IMR-90 (cell line): ENCODE measurements at regions not wholly inside any gene's neighbourhood (a gene's known extent, or its start where the extent isn't known, plus 50 kb on each side); places are given as distances from the start of the nearest gene placed in this dataset.
A peak's percentile ranks its signal among the peaks of the same experiment; 100 is the strongest.

Source experiments
- ATAC-seq: fragments of 200-7000 bp; cut with Tn5 transposase; 2 replicates; pipeline ENCODE4 v1.9.1; 2020; ENCODE audit warnings: low read depth, mild to moderate bottlenecking, moderate library complexity
- BruUV-seq: library from RNA; stranded (reverse); fragments of 400-500 nt; replicated peaks from 2 replicates; lab custom pipeline; 2021; lab: Mats Ljungman, UMichigan
- CTCF ChIA-PET: fragments of 300-600 bp; formaldehyde crosslinking; extraction: SDS; loops from one replicate; lab custom pipeline; 2021; ENCODE audit warnings: antibody characterized with exemption; lab: Yijun Ruan, JAX
- POLR2A ChIA-PET: fragments of 300-600 bp; sonication (Branson Sonifier 250); formaldehyde crosslinking; loops from one replicate; lab custom pipeline; 2022; ENCODE audit warnings: antibody characterized with exemption; ENCODE audit not compliant: unreplicated experiment; lab: Charles Lee
- DNase-seq: peaks from one replicate; pipeline ENCODE4 v3.0.0; 2013
- H2AFZ ChIP-seq: replicated peaks from 2 replicates; pipeline ENCODE3; 2013; ENCODE audit warnings: low read length, mild to moderate bottlenecking; ENCODE audit not compliant: poor library complexity
- H2AK5ac ChIP-seq: 2 replicates; pipeline ENCODE4 v1.6.1; 2013; ENCODE audit warnings: low read depth, low read length, inconsistent platforms
- H2AK9ac ChIP-seq: replicated peaks from 2 replicates; pipeline ENCODE3; 2013; ENCODE audit warnings: mild to moderate bottlenecking, low read depth, low read length, moderate library complexity; ENCODE audit not compliant: poor library complexity
- H2BK120ac ChIP-seq: 2 replicates; pipeline ENCODE4 v1.6.1; 2013; ENCODE audit warnings: low read depth, low read length, inconsistent platforms
- H2BK15ac ChIP-seq: 3 replicates; pipeline ENCODE4 v1.6.1; 2013; ENCODE audit warnings: low read depth, low read length, inconsistent platforms
- H2BK20ac ChIP-seq: 2 replicates; pipeline ENCODE4 v1.6.1; 2013; ENCODE audit warnings: low read depth, mild to moderate bottlenecking, inconsistent platforms, low read length, moderate library complexity
- H2BK5ac ChIP-seq: 2 replicates; pipeline ENCODE4 v1.6.1; 2013; ENCODE audit warnings: mild to moderate bottlenecking, low read depth, low read length, inconsistent platforms; ENCODE audit not compliant: poor library complexity, severe bottlenecking
- H3K14ac ChIP-seq: replicated peaks from 2 replicates; pipeline ENCODE4 v1.6.1; 2013; ENCODE audit warnings: low read depth, low read length, inconsistent platforms
- H3K18ac ChIP-seq: 2 replicates; pipeline ENCODE4 v1.6.1; 2013; ENCODE audit warnings: low read depth, low read length, control low read depth
- H3K23ac ChIP-seq: 2 replicates; pipeline ENCODE4 v1.6.1; 2013; ENCODE audit warnings: low read depth, low read length, inconsistent platforms
- H3K27ac ChIP-seq: 2 replicates; pipeline ENCODE4 v1.5.1; 2013; ENCODE audit warnings: mild to moderate bottlenecking, control low read depth, low read length; ENCODE audit not compliant: insufficient read depth
- H3K27me3 ChIP-seq: 2 replicates; pipeline ENCODE4 v1.6.1; 2013; ENCODE audit warnings: low read length; ENCODE audit not compliant: control insufficient read depth, insufficient read depth
- H3K36me3 ChIP-seq: 2 replicates; pipeline ENCODE4 v1.6.1; 2013; ENCODE audit warnings: low read length, mixed read lengths; ENCODE audit not compliant: control insufficient read depth, insufficient read depth
- H3K4ac ChIP-seq: 2 replicates; pipeline ENCODE4 v1.6.1; 2013; ENCODE audit warnings: low read depth, low read length, inconsistent platforms
- H3K4me1 ChIP-seq: 2 replicates; pipeline ENCODE4 v1.6.1; 2013; ENCODE audit warnings: low read length, mixed read lengths; ENCODE audit not compliant: control insufficient read depth, insufficient read depth
- H3K4me2 ChIP-seq: 2 replicates; pipeline ENCODE4 v1.6.1; 2013; ENCODE audit warnings: low read depth, mild to moderate bottlenecking, control low read depth, low read length, moderate library complexity
- H3K4me3 ChIP-seq: 2 replicates; pipeline ENCODE4 v1.5.1; 2013; ENCODE audit warnings: low read depth, mild to moderate bottlenecking, control low read depth, low read length, moderate library complexity; ENCODE audit not compliant: insufficient read depth
- H3K56ac ChIP-seq: 2 replicates; pipeline ENCODE4 v1.6.1; 2013; ENCODE audit warnings: low read length, inconsistent platforms; ENCODE audit not compliant: insufficient read depth; ENCODE audit errors: extremely low read depth
- H3K79me1 ChIP-seq, 2 experiments: 2 replicates each; pipeline ENCODE4 v1.6.1; 2013; ENCODE audit warnings: low read length in 2 of 2, inconsistent platforms in 1 of 2, low read depth in 1 of 2
- H3K9ac ChIP-seq: 2 replicates; pipeline ENCODE4 v1.6.1; 2013; ENCODE audit warnings: low read depth, low read length, control low read depth
- H3K9me1 ChIP-seq: 2 replicates; pipeline ENCODE4 v1.6.1; 2013; ENCODE audit warnings: low read length, inconsistent platforms; ENCODE audit not compliant: insufficient read depth
- H3K9me3 ChIP-seq: 2 replicates; pipeline ENCODE4 v1.6.1; 2013; ENCODE audit warnings: low read length; ENCODE audit not compliant: control insufficient read depth, insufficient read depth
- H4K20me1 ChIP-seq: 2 replicates; pipeline ENCODE4 v1.6.1; 2013; ENCODE audit warnings: low read length, inconsistent platforms; ENCODE audit not compliant: insufficient read depth
- H4K5ac ChIP-seq: 2 replicates; pipeline ENCODE4 v1.6.1; 2013; ENCODE audit warnings: mild to moderate bottlenecking, low read depth, low read length, control low read depth
- H4K8ac ChIP-seq, 2 experiments: 2 replicates each; pipeline ENCODE4 v1.6.1; 2013; ENCODE audit warnings: low read depth in 2 of 2, low read length in 2 of 2, control low read depth in 1 of 2, inconsistent platforms in 1 of 2
- H4K91ac ChIP-seq: 2 replicates; pipeline ENCODE4 v1.6.1; 2013; ENCODE audit warnings: low read depth, low read length, inconsistent platforms; ENCODE audit not compliant: insufficient read depth
- BHLHE40 ChIP-seq: fragments of 150-350 bp; IDR thresholded peaks from 2 replicates; pipeline ENCODE4 v1.6.1; 2016; ENCODE audit warnings: mild to moderate bottlenecking, low read depth, low read length
- CEBPB ChIP-seq: IDR thresholded peaks from 2 replicates; pipeline ENCODE4 v1.6.1; 2012; ENCODE audit warnings: low read depth, low read length, improper control_type of control experiment
- CHD1 ChIP-seq: IDR thresholded peaks from 2 replicates; pipeline ENCODE4 v1.6.1; 2012; ENCODE audit warnings: low read depth, low read length, improper control_type of control experiment
- CTCF ChIP-seq: conservative IDR thresholded peaks from 2 replicates; pipeline ENCODE4 v1.5.1; 2012; ENCODE audit warnings: mild to moderate bottlenecking, low read depth, low read length, improper control_type of control experiment
- FOS ChIP-seq: fragments of 150-350 bp; IDR thresholded peaks from 2 replicates; pipeline ENCODE4 v1.6.1; 2016; ENCODE audit warnings: low read depth, low read length
- MAFK ChIP-seq: IDR thresholded peaks from 2 replicates; pipeline ENCODE4 v1.6.1; 2012; ENCODE audit warnings: low read depth, low read length, improper control_type of control experiment
- MAZ ChIP-seq: IDR thresholded peaks from 2 replicates; pipeline ENCODE4 v1.6.1; 2012; ENCODE audit warnings: low read depth, mild to moderate bottlenecking, low read length, improper control_type of control experiment, moderate library complexity, borderline replicate concordance
- MXI1 ChIP-seq: IDR thresholded peaks from 2 replicates; pipeline ENCODE4 v1.6.1; 2012; ENCODE audit warnings: low read depth, mild to moderate bottlenecking, low read length, moderate library complexity, borderline replicate concordance
- NFE2L2 ChIP-seq: fragments of 150-350 bp; IDR thresholded peaks from 2 replicates; pipeline ENCODE4 v1.6.1; 2016; ENCODE audit warnings: low read depth, mild to moderate bottlenecking, low read length
- POLR2A ChIP-seq: IDR thresholded peaks from 2 replicates; pipeline ENCODE4 v1.6.1; 2012; ENCODE audit warnings: mild to moderate bottlenecking, low read depth, low read length
- RAD21 ChIP-seq: IDR thresholded peaks from 2 replicates; pipeline ENCODE4 v1.6.1; 2012; ENCODE audit warnings: low read length, improper control_type of control experiment
- RCOR1 ChIP-seq: IDR thresholded peaks from 2 replicates; pipeline ENCODE4 v1.6.1; 2012; ENCODE audit warnings: mild to moderate bottlenecking, low read length, improper control_type of control experiment; ENCODE audit not compliant: insufficient replicate concordance
- RFX5 ChIP-seq: IDR thresholded peaks from 2 replicates; pipeline ENCODE4 v1.8.0; 2012; ENCODE audit warnings: low read depth, mild to moderate bottlenecking, low read length, moderate library complexity
- SMC3 ChIP-seq: fragments of 150-350 bp; IDR thresholded peaks from 2 replicates; pipeline ENCODE4 v1.6.1; 2016; ENCODE audit warnings: low read depth, mild to moderate bottlenecking, antibody characterized with exemption, low read length, moderate library complexity
- USF2 ChIP-seq: fragments of 150-350 bp; IDR thresholded peaks from 2 replicates; pipeline ENCODE4 v1.6.1; 2017; ENCODE audit warnings: mild to moderate bottlenecking, antibody characterized with exemption, low read length, low read depth
- WGBS, 2 experiments: methylation state at CpG; one replicate each; pipeline versions ENCODE4 v1.1.5 to v1.1.7; 2013; ENCODE audit warnings: missing lambda C conversion rate in 2 of 2; ENCODE audit not compliant: insufficient read length in 1 of 2; ENCODE audit errors: extremely low coverage in 2 of 2; 5-methylcytosine and 5-hydroxymethylcytosine counted together
- dilution Hi-C: fragments of 300-500 bp; cut with HindIII; formaldehyde crosslinking; loops from one replicate; pipeline ENCODE4 v1.14.3; 2018; ENCODE audit warnings: low sequenced_read_pairs; ENCODE audit not compliant: unreplicated experiment
- in situ Hi-C: fragments of 300-500 bp; cut with MboI; formaldehyde crosslinking; loops from 3 replicates; pipeline ENCODE4 v1.14.3; 2019; ENCODE audit warnings: low sequenced_read_pairs, inconsistent platforms, mixed read lengths
- intact Hi-C: fragments of 100-400 bp; cut with micrococcal nuclease; formaldehyde crosslinking; loops from 2 replicates; pipeline ENCODE4 v1.10.0; 2022
- TF ChIP-seq, protein P1 (sequence below): fragments of 150-350 bp; IDR thresholded peaks from 2 replicates; pipeline ENCODE4 v1.6.1; 2016; ENCODE audit warnings: low read depth, mild to moderate bottlenecking, low read length, moderate library complexity, borderline replicate concordance

DNA sequence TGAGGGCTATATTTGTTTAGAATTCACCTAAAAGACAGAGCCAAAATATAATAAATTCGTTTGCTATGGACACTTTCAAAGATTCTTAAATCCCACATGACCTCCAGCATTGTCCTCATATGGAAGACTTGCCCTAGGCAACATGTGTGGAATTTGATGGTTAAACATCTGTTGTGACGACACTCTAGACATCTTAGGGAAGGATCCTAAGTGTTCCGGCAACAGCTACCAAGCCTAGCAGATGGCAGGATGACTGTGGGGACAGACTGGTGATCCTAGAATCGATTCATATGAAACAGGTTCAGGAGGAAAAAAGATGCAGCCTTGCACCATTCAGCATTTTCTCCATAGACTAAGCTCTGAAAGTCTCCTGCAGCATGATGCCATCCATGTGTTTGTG, 77.6 kb upstream of the BACH2 start:
- intact Hi-C loops, result no loop called here
- no CpG with 5 or more reads among the region's 4 CpGs for WGBS, 2 experiments

More for the DNA sequence above, 77.6 kb upstream of the BACH2 start:
- Histone ChIP-seq H2BK5ac (no peak overlapping the region), H3K14ac (peak overlapping the region; percentile 28; the same call in 1 of the 2 replicates), H2AK9ac (no peak overlapping the region), H3K4me1 (peaks cover 10% of the 10 kb centered on the region), H3K9me3 (peaks cover 6% of the 10 kb centered on the region), H2BK15ac (no peak overlapping the region), H3K4ac (no peak overlapping the region; the same call in 1 of the 2 replicates), H3K4me2 (no peak overlapping the region), H3K9me1 (peaks cover 13% of the 10 kb centered on the region), H4K5ac (no peak overlapping the region), H3K4me3 (no peak overlapping the region), H2BK20ac (peak overlapping the region; percentile 34; the same call in 1 of the 2 replicates), H4K91ac (no peak overlapping the region), H3K56ac (no peak overlapping the region), H4K8ac (no peak overlapping the region), H4K20me1 (no peaks in the 10 kb centered on the region), H3K36me3 (no peaks in the 10 kb centered on the region), H2BK120ac (no peak overlapping the region), H3K23ac (no peak overlapping the region), H3K27me3 (no peaks in the 10 kb centered on the region), H2AFZ (no peak overlapping the region), H3K18ac (no peak overlapping the region), H3K27ac (no peak overlapping the region), H2AK5ac (peak overlapping the region; percentile 24; the same call in 1 of the 2 replicates), H3K79me1 (no peaks in the 10 kb centered on the region), H3K9ac (no peak overlapping the region)
- in situ Hi-C loops, result no loop called here
- ChIA-PET CTCF (no interaction called here), POLR2A (interaction anchor here (0.6 kb wide), 1 partner anchor 9 kb away, joined by 9 read pairs; no protein-coding TSS in a partner anchor)
- no peak for DNase-seq
- dilution Hi-C loops, result no loop called here
- TF ChIP-seq BHLHE40 (no peak), RFX5 (no peak), RAD21 (no peak), CHD1 (no peak), CTCF (no peak), MAZ (no peak), MAFK (no peak), CEBPB (no peak), MXI1 (no peak), POLR2A (no peak), NFE2L2 (no peak), FOS (no peak), RCOR1 (no peak), USF2 (no peak), SMC3 (no peak)
- TF ChIP-seq, protein P1, sequence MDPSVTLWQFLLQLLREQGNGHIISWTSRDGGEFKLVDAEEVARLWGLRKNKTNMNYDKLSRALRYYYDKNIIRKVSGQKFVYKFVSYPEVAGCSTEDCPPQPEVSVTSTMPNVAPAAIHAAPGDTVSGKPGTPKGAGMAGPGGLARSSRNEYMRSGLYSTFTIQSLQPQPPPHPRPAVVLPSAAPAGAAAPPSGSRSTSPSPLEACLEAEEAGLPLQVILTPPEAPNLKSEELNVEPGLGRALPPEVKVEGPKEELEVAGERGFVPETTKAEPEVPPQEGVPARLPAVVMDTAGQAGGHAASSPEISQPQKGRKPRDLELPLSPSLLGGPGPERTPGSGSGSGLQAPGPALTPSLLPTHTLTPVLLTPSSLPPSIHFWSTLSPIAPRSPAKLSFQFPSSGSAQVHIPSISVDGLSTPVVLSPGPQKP, result no peak
- ATAC-seq, result no peak
- BruUV-seq, result no TSS peak
